HepG2 (cell line): ENCODE measurements at regions not wholly inside any gene's neighbourhood (a gene's known extent, or its start where the extent isn't known, plus 50 kb on each side); places are given as distances from the start of the nearest gene placed in this dataset.

Experiments
- ATAC-seq: fragments of 200-7000 bp; cut with Tn5 transposase; 3 replicates; pipeline ENCODE4 v1.9.1; 2020; ENCODE audit warnings: mild to moderate bottlenecking, moderate library complexity
- BruUV-seq: library from RNA; stranded (reverse); fragments of 400-500 nt; replicated peaks from 2 replicates; lab custom pipeline; 2021; lab: Mats Ljungman, UMichigan
- CTCF ChIA-PET: fragments of 300-600 bp; formaldehyde crosslinking; extraction: SDS; loops from one replicate; lab custom pipeline; 2021; ENCODE audit warnings: low total read pairs, inconsistent platforms, low intra/inter-chr PET ratio; lab: Yijun Ruan, JAX
- POLR2A ChIA-PET: fragments of 350-600 bp; sonication (Branson Sonifier 250); formaldehyde crosslinking; loops from one replicate; lab custom pipeline; 2020; ENCODE audit warnings: antibody characterized with exemption, inconsistent platforms; lab: Yijun Ruan, JAX
- DNase-seq: peaks from one replicate; pipeline ENCODE4 v3.0.0-alpha.2; 2015; ENCODE audit warnings: low spot score
- FAIRE-seq: peaks from 3 replicates; lab custom pipeline; 2011; peaks lifted over from hg19 to GRCh38; lab: Jason Lieb, UNC
- H2AFZ ChIP-seq: one replicate; pipeline ENCODE4 v1.6.1; 2011; ENCODE audit warnings: low read length, inconsistent platforms
- H3K27ac ChIP-seq: fragments of 300-600 bp; 3 replicates; pipeline ENCODE4 v1.8.0; 2011; ENCODE audit warnings: mixed run types, mild to moderate bottlenecking, mixed read lengths, low read length, inconsistent platforms; ENCODE audit not compliant: insufficient read depth; ENCODE audit errors: extremely low read length
- H3K27me3 ChIP-seq, 2 experiments: fragments of 200-600 bp in 1 of 2; 2 replicates in 1 of 2; 3 replicates in 1 of 2; pipeline versions ENCODE4 v1.6.0 to v1.8.0; 2011; ENCODE audit warnings: low read length in 2 of 2, mild to moderate bottlenecking in 2 of 2, moderate library complexity in 2 of 2, inconsistent platforms in 1 of 2; ENCODE audit not compliant: insufficient read depth in 2 of 2, control insufficient read depth in 1 of 2
- H3K36me3 ChIP-seq, 2 experiments: fragments of 200-600 bp in 1 of 2; replicated peaks in 1 of 2; 2 replicates in 1 of 2; 3 replicates in 1 of 2; pipeline versions ENCODE4 v1.5.1 to v1.8.0; 2011; ENCODE audit warnings: low read length in 2 of 2, inconsistent platforms in 1 of 2; ENCODE audit not compliant: insufficient read depth in 2 of 2, control insufficient read depth in 1 of 2
- H3K4me1 ChIP-seq: 2 replicates; pipeline ENCODE4 v1.5.1; 2012; ENCODE audit warnings: low read length, inconsistent platforms; ENCODE audit not compliant: insufficient read depth
- H3K4me2 ChIP-seq: 2 replicates; pipeline ENCODE4 v1.6.0; 2011; ENCODE audit warnings: low read depth, low read length, inconsistent platforms
- H3K4me3 ChIP-seq, 3 experiments: fragments of 200-600 bp in 1 of 3; sonication (generic), shearing (Covaris generic) in 1 of 3; replicated peaks in 1 of 3; 2 replicates each; pipeline ENCODE4 v1.5.1; 2011 to 2016; ENCODE audit warnings: low read length in 3 of 3, inconsistent platforms in 2 of 3, low read depth in 2 of 3, mild to moderate bottlenecking in 2 of 3, control low read depth in 1 of 3, mixed read lengths in 1 of 3; ENCODE audit not compliant: insufficient read depth in 1 of 3
- H3K79me2 ChIP-seq: one replicate; pipeline ENCODE4 v1.6.1; 2011; ENCODE audit warnings: low read length, inconsistent platforms; ENCODE audit not compliant: insufficient read depth
- H3K9ac ChIP-seq: 2 replicates; pipeline ENCODE4 v1.6.0; 2011; ENCODE audit warnings: mild to moderate bottlenecking, low read depth, low read length, inconsistent platforms; ENCODE audit not compliant: insufficient read depth
- H3K9me3 ChIP-seq: 2 replicates; pipeline ENCODE4 v1.5.1; 2012; ENCODE audit warnings: mild to moderate bottlenecking, low read length
- H4K20me1 ChIP-seq: 2 replicates; pipeline ENCODE4 v1.6.0; 2011; ENCODE audit warnings: inconsistent platforms, mild to moderate bottlenecking, low read length, moderate library complexity; ENCODE audit not compliant: insufficient read depth
- CBX1 ChIP-seq: IDR thresholded peaks from one replicate; pipeline ENCODE4 v1.6.1; 2016; ENCODE audit warnings: antibody characterized with exemption, low read depth
- CBX5 ChIP-seq: sonication (generic); formaldehyde crosslinking; IDR thresholded peaks from 2 replicates; pipeline ENCODE4 v1.4.0; 2020; ENCODE audit warnings: missing genetic modification reagents, borderline replicate concordance
- CENPBD1 ChIP-seq: sonication (generic); formaldehyde crosslinking; IDR thresholded peaks from 2 replicates; pipeline ENCODE4 v1.8.0; 2022; ENCODE audit warnings: missing genetic modification reagents, low read depth, mild to moderate bottlenecking, borderline replicate concordance
- CENPX ChIP-seq: sonication (generic); formaldehyde crosslinking; IDR thresholded peaks from 2 replicates; pipeline ENCODE4 v1.9.0; 2021; ENCODE audit warnings: mild to moderate bottlenecking, missing genetic modification reagents, moderate library complexity
- HNRNPL ChIP-seq: fragments of 200-400 bp; formaldehyde crosslinking; IDR thresholded peaks from 2 replicates; pipeline ENCODE4 v1.6.1; 2017; ENCODE audit warnings: mild to moderate bottlenecking, low read depth, low read length
- KMT2B ChIP-seq: IDR thresholded peaks from 2 replicates; pipeline ENCODE4 v1.6.1; 2016; ENCODE audit warnings: missing genetic modification reagents, missing compliant biosample characterization
- MXD3 ChIP-seq: IDR thresholded peaks from 2 replicates; pipeline ENCODE4 v1.6.1; 2016; ENCODE audit warnings: mild to moderate bottlenecking, missing biosample characterization, missing genetic modification reagents
- NONO ChIP-seq, 2 experiments: fragments of 450-650 bp in 1 of 2; sonication (generic) in 1 of 2; formaldehyde crosslinking in 1 of 2; IDR thresholded peaks in 1 of 2; conservative IDR thresholded peaks in 1 of 2; 2 replicates each; pipeline versions ENCODE4 v1.6.1 to v1.8.0; 2017 to 2022; ENCODE audit warnings: mild to moderate bottlenecking in 1 of 2, missing genetic modification reagents in 1 of 2, moderate library complexity in 1 of 2
- PAX8 ChIP-seq: sonication (generic); formaldehyde crosslinking; IDR thresholded peaks from 2 replicates; pipeline ENCODE4 v1.8.0; 2022; ENCODE audit warnings: mild to moderate bottlenecking, missing genetic modification reagents, borderline replicate concordance
- RXRB ChIP-seq: IDR thresholded peaks from 2 replicates; pipeline ENCODE4 v1.6.1; 2016; ENCODE audit warnings: borderline replicate concordance, missing genetic modification reagents, missing compliant biosample characterization
- SMAD1 ChIP-seq: sonication (generic); formaldehyde crosslinking; IDR thresholded peaks from 2 replicates; pipeline ENCODE4 v1.4.0; 2020; ENCODE audit warnings: missing genetic modification reagents, low read depth, mild to moderate bottlenecking, borderline replicate concordance
- SNAPC4 ChIP-seq: sonication (generic); formaldehyde crosslinking; IDR thresholded peaks from 2 replicates; pipeline ENCODE4 v1.4.0; 2020; ENCODE audit warnings: mild to moderate bottlenecking, missing genetic modification reagents
- SP1 ChIP-seq, 2 experiments: fragments of 450-650 bp in 1 of 2; sonication (generic) in 1 of 2; formaldehyde crosslinking in 1 of 2; IDR thresholded peaks; 2 replicates each; pipeline versions ENCODE4 v1.4.0 to v1.6.1; 2016 to 2020; ENCODE audit warnings: missing genetic modification reagents in 1 of 2
- WIZ ChIP-seq: sonication (generic); formaldehyde crosslinking; IDR thresholded peaks from 2 replicates; pipeline ENCODE4 v1.5.1; 2020; ENCODE audit warnings: mild to moderate bottlenecking, missing genetic modification reagents
- ZNF101 ChIP-seq: sonication (generic); formaldehyde crosslinking; IDR thresholded peaks from 2 replicates; pipeline ENCODE4 v1.4.0; 2020; ENCODE audit warnings: mild to moderate bottlenecking, low read depth, missing genetic modification reagents, borderline replicate concordance
- ZNF225 ChIP-seq: sonication (generic); formaldehyde crosslinking; IDR thresholded peaks from 2 replicates; pipeline ENCODE4 v1.4.0; 2020; ENCODE audit warnings: mild to moderate bottlenecking, missing genetic modification reagents
- ZNF235 ChIP-seq: sonication (generic); formaldehyde crosslinking; IDR thresholded peaks from 2 replicates; pipeline ENCODE4 v1.8.1; 2023; ENCODE audit warnings: mild to moderate bottlenecking, missing genetic modification reagents, borderline replicate concordance
- ZNF768 ChIP-seq: sonication (generic); formaldehyde crosslinking; IDR thresholded peaks from 2 replicates; pipeline ENCODE4 v1.4.0; 2020; ENCODE audit warnings: missing genetic modification reagents
- ZSCAN12 ChIP-seq: sonication (generic); formaldehyde crosslinking; IDR thresholded peaks from 2 replicates; pipeline ENCODE4 v1.9.0; 2021; ENCODE audit warnings: mild to moderate bottlenecking, missing genetic modification reagents
- WGBS: methylation state at CpG from one replicate; pipeline ENCODE4 v1.1.6; 2017; ENCODE audit warnings: low lambda C conversion rate; 5-methylcytosine and 5-hydroxymethylcytosine counted together
- in situ Hi-C: cut with HindIII; loops from 2 replicates; pipeline ENCODE4 v1.10.0; 2017; ENCODE audit warnings: low pct_unique_long_range_greater_than_20kb; ENCODE audit not compliant: extremely low pct_ligation_motif_present
- intact Hi-C: fragments of 100-400 bp; cut with micrococcal nuclease; formaldehyde crosslinking; loops from one replicate; pipeline ENCODE4 v1.10.0; 2022; ENCODE audit not compliant: unreplicated experiment

GRCh38 chr18:73254564-73254963 lies 386.8 kb upstream of the NETO1 start:
- ChIA-PET POLR2A (no interaction called here), CTCF (no interaction called here)
- no peaks in the 10 kb centered on the region for H3K27me3 ChIP-seq
- H3K4me3 ChIP-seq, result no peak overlapping the region
- WGBS, result 2% methylated on average over 5 of the region's 5 CpGs
- no peaks in the 10 kb centered on the region for H3K9me3 ChIP-seq
- H3K79me2 ChIP-seq, result no peaks in the 10 kb centered on the region
- no peak overlapping the region for H3K9ac ChIP-seq
- H4K20me1 ChIP-seq, result no peaks in the 10 kb centered on the region
- intact Hi-C loops (no loop called here), in situ Hi-C loops (no loop called here)
- no peaks in the 10 kb centered on the region for H3K4me1 ChIP-seq
- no peak overlapping the region for H2AFZ ChIP-seq
- H3K4me2 ChIP-seq, result no peak overlapping the region
- no peak for FAIRE-seq
- BruUV-seq, result no TSS peak
- no peaks in the 10 kb centered on the region for H3K36me3 ChIP-seq
- no peak for DNase-seq
- ATAC-seq, result no peak
- no peak overlapping the region for H3K27ac ChIP-seq
- TF ChIP-seq WIZ, result no peak
- no peak for TF ChIP-seq SMAD1 (CRISPR knock-in tag)
- no peak for TF ChIP-seq ZNF101
- no peak for TF ChIP-seq NONO (IDR thresholded peaks at IDR 0.05)
- no peak for TF ChIP-seq NONO (CRISPR knock-in tag; conservative IDR thresholded peaks at IDR 0.05)
- no peak for TF ChIP-seq CENPBD1 (CRISPR knock-in tag)
- no peak for TF ChIP-seq SNAPC4 (CRISPR knock-in tag)
- no peak for TF ChIP-seq MXD3
- TF ChIP-seq ZNF235, result no peak
- no peak for TF ChIP-seq ZNF768 (CRISPR knock-in tag)
- TF ChIP-seq ZNF225 (CRISPR knock-in tag), result no peak
- TF ChIP-seq ZSCAN12 (CRISPR knock-in tag), result no peak
- TF ChIP-seq SP1 (IDR thresholded peaks at IDR 0.05), result no peak
- no peak for TF ChIP-seq SP1 (CRISPR knock-in tag; IDR thresholded peaks at IDR 0.05)
- TF ChIP-seq CBX5, result no peak
- no peak for TF ChIP-seq PAX8 (CRISPR knock-in tag)
- TF ChIP-seq HNRNPL, result no peak
- TF ChIP-seq KMT2B, result no peak
- TF ChIP-seq CENPX (CRISPR knock-in tag), result no peak
- no peak for TF ChIP-seq RXRB
- no peak for TF ChIP-seq CBX1
